T-helper 1 cell treated with Interleukin-12 subunit alpha and Interleukin-12 subunit beta and Interleukin-4 antibody, amounts not matched to agents 30 ng/mL and 1 ng/mL, for 36 hours (primary cell): ENCODE measurements at regions not wholly inside any gene's neighbourhood (a gene's known extent, or its start where the extent isn't known, plus 50 kb on each side); places are given as distances from the start of the nearest gene placed in this dataset.
"Not testable (repeated sequence)": the region's sequence is repeated elsewhere in the genome, so short reads cannot be mapped to it uniquely, and the experiment has no call there.

ENCODE experiments used
- intact Hi-C: fragments of 100-400 bp; cut with micrococcal nuclease; formaldehyde crosslinking; loops from one replicate; pipeline ENCODE4 v1.15.1; 2024

DNA sequence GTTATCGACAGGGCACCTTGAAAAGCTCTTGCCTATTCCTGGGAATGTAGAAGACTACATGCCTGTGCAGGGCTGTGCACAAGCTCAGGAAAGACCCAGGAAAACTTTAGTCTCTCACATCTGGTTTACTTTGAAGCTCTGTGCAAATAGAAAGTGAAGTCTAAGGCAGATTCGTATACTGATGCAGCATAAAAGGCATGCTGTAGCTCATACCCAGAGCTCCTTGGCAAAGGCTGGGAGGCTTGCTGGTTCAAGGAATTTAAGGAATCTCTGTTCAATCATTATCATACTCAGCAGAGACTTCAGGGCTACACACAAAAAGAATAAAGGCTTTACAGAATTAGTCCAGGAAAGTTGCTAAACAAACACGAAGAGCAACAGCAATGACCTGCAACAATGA lies 192.0 kb downstream of the OTUD1 start:
- intact Hi-C loops = no loop called here

DNA sequence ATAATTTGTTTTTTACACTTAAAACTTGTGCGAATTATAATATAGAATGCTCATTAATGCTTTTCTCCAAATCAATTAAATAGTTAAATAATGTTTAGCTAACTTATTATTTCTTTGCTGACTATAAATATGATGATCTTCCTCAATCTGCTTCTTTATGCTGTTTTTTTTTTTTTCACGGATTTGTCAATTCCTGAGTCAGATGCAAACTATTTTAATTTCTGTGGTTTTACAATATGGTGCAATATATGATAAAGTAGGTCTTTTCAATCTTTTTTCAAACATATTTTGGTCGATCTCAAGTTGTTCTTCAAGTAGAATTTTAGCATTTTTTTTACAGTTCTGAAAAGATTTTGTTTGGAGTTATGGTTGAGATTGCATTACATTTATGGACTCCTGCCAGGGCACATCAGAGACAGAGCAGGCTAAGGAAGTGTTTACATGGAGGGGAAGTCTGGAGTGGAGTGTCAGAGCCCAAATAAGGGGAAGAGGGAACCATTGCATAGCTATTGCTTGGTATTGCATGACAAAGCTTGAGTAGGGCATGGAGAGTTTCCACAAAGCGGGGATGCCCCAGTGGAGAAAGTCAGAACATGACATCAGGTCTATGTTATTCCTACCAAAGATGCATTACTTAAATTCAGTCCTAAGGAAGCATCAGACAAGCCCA lies 204.4 kb downstream of the OTUD1 start:
- intact Hi-C loops = no loop called here

GRCh38 chr10:23648618-23649017 lies 209.7 kb downstream of the OTUD1 start:
- intact Hi-C loops = no loop called here

DNA sequence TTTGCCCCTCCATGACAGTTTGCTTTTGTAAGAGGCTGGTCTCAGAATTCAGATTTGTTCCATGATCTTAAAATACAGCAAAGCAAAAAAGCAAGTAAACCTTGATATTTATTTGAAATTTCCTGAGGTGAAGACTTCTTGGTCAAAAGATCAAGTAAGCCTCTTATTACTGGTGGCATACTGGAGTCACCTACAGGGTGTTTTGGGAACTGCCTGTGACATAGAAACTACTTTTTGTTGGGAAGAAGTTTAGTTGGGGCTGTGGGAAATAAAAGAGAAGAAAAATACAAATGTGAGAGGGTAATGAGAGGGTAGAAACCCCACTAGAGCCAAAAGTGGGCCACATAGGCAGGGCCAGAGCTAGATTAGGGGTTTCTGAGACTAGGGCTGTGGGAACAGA lies 217.9 kb downstream of the OTUD1 start:
- intact Hi-C loops = loop anchor here (1.0 kb wide), 1 partner anchor 341 kb away; no protein-coding TSS in a partner anchor

- intact Hi-C loops = no loop called here
Observed at GRCh38 chr10:23657677-23658076, 218.8 kb downstream of the OTUD1 start.

- intact Hi-C loops = not testable (repeated sequence)
Observed at GRCh38 chr10:23671866-23672265, 233.0 kb downstream of the OTUD1 start.

DNA sequence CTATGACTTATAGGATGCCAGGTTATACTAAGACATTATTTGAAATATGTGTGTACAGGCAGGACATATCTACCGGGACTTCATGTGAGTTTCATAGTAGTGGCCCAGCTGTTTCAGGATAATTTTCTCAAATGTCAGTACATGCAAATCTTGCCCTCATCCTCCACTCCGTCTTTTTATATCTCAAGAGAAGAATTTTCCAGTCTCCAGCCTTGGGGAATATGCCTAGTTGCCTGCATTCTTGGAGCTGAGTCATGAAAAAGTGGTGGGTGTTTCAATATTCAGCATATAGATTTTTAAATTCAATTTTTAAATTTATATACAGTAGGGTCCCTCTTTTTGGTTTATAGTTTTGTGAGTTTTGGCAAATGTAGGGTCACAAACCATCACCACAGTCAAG lies 236.7 kb downstream of the OTUD1 start:
- intact Hi-C loops = no loop called here

DNA sequence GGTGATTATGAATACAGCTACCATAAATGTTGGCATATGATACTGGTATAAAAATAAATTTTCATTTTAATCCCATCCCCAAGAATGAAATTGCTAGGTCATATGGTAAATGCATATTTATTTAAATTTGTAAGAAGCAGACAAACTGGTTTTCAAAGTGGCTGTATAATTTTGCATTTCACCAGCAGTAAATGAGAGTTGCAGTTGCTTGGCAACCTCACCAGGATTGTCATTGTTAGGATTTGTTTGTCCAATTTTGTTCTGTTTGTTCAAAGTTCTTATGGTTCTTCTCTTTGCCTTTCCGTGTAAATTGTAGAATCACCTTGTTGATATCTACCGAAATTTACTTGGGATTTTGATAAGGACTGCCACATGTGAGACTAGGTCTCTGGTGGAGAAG lies 237.4 kb downstream of the OTUD1 start:
- intact Hi-C loops = no loop called here

- intact Hi-C loops = no loop called here
Observed at GRCh38 chr10:23686722-23687121, 247.8 kb downstream of the OTUD1 start.

GRCh38 chr10:23692736-23693135 lies 253.9 kb downstream of the OTUD1 start:
- intact Hi-C loops = no loop called here

- intact Hi-C loops = no loop called here
Observed at GRCh38 chr10:23693501-23693901, 254.6 kb downstream of the OTUD1 start.

DNA sequence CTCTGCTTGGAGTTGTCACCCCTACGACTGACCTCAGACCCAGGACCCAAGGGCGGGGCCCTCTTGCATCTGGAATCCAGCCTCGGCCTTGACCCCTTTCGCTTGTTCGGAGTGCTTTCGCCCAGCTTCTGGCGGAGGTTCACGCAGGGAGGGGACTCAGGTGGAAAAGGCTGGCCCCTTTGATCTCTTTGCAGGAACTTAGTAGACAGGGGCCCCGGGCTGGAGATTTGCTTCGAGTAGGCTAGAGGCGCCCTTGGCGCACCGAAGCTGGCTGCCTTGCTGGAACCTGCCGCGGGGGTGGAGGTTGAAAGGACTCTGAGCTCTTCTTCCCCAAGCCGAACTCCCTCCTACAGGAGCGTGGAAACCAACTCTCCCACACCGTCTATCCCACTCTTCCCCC lies 255.1 kb downstream of the OTUD1 start:
- intact Hi-C loops = no loop called here

- intact Hi-C loops = no loop called here
Observed at GRCh38 chr10:23694446-23694920, 255.6 kb downstream of the OTUD1 start.

DNA sequence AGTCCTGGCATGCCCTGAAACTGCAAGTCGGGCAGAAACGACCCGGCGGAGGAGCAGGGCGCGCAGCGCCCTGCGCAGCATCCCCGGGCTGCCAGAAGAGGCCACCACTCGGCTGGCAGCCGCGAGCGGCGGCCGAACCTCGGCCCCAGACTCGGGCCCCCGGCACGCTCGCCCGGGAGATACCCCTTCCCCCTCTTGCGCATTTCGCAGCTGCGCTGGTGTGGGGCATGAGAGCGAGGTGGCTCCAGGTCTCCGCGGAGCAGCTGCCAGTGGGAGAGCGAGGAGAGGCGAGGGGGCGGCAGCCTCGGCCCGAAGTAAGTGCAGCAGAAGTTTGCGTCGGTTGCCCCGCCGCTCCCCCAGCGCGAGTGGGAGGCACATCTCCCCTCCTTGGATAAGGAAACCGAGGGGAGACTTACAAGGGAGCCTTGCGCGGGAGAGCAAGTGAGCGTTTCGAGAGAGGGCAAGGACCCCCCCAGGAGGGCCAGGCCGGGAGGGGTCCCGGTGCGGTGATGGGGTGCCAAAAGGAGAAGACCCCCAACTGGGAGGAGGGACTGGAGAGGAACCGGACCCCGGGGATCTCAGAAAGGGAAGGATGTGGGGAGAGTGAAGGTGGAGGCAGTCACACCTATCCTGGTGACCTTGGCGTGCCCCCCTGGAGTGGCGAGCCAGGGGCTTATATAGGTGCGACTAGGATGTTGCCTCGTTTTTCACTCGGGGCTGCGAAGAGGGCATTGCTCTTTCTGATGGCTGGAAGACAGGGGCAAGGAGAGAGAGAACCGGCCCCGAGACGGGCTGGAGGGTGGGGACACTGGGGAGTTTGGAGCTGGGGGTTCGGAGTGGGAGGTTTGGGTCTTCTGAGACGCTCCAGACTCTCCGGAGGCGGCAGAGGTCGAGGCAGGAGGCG lies 256.3 kb downstream of the OTUD1 start:
- intact Hi-C loops = no loop called here

DNA sequence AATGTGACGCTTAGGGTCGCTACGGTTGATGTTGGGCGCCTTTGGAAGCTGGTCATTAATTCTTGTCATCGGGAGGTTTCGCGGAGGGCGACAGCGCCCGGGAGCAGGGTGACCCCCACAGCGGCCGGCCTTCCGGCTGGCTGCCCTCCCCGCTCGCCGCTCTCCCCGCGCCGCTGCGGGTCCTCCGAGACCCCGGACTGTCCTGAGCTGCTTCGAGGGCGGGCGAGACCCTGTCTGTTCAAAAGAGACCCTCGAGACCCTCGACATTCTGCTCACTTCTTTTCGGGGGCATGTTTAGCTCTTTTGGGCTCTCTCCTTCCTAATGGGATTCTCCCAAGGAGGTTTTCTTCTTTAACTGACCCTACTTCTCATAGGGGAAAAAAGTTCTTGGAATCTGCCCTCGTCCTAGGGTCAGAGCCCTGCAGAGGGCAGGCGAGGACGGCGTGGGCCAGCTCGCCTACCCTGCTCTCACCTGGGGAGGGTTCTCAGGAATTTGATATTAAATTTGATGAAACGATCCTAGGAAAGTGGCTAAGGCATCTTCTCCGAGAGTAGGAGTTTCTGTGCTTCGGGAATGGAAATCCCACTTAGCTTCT lies 257.0 kb downstream of the OTUD1 start:
- intact Hi-C loops = no loop called here

- intact Hi-C loops = no loop called here
Observed at GRCh38 chr10:23696476-23696875, 257.6 kb downstream of the OTUD1 start.

GRCh38 chr10:23702977-23703414 lies 264.1 kb downstream of the OTUD1 start:
- intact Hi-C loops = loop anchor here (1.0 to 2.0 kb wide), 4 partner anchors 173 to 544 kb away; no protein-coding TSS in a partner anchor

DNA sequence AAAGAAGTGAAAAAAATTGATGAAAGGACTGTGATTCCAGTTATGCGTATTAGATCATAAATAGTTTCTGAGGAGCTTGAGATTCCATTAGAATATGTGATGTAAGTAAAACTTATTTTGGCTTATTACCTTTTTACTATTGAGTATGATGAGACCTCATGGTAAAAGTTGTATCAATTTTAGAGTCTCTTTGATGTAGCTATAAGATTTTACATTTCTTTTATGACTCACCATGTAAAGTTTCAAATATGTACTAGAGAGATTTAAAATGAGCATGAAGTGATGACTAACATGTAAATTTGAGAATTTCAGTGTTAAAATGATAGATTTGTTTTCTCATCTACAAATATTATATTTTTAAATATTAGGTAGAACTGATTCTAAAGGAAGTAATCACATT lies 276.5 kb downstream of the OTUD1 start:
- intact Hi-C loops = no loop called here

DNA sequence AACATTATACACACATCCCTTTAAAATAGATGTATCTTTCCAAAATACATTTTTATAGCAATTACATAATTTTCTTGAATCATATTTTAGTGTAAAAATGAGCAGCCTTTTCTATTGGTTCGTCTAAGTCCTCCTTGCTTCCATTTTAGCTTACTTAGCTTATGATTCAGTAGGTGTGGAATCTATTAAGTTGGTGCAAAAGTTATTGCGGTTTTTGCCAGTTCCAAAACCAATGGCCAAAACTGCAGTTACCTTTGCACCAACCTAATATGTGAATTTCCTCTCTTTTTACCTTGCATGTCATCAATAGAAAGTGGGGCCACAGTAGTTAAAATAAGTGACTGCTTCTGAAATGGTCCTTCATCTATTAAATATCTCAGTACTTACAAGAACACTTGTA lies 279.0 kb downstream of the OTUD1 start:
- intact Hi-C loops = no loop called here

DNA sequence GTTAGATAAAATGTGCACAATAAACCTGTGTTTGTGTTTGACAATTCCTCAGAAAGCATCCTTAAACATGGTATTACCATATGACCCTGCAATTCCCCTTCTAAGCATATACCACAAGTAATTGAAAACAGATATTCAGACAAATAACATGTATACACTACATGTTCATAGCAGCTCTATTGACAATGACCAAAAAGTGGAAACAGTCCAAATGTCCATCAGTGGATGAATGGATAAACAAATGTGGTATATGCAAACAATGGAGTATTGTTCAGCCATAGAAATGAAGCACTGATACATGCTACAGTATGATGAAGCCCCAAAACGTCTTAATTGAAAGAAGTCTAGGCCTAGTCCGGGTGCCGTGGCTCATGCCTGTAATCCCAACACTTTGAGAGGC lies 280.1 kb downstream of the OTUD1 start:
- intact Hi-C loops = no loop called here

- intact Hi-C loops = no loop called here
Observed at GRCh38 chr10:23723796-23724195, 284.9 kb downstream of the OTUD1 start.

GRCh38 chr10:23725548-23725947 lies 286.7 kb downstream of the OTUD1 start:
- intact Hi-C loops = no loop called here
